Gastrocnemius medialis (tissue), 4 donors: ENCODE measurements at regions not wholly inside any gene's neighbourhood (a gene's known extent, or its start where the extent isn't known, plus 50 kb on each side); places are given as distances from the start of the nearest gene placed in this dataset.

Experiments used
- POLR2A ChIP-seq, 2 donors: fragments of 450-650 bp; IDR thresholded peaks; one replicate each; pipeline ENCODE4 v1.6.1; 2017; ENCODE audit warnings: antibody characterized with exemption in 2 of 2, mild to moderate bottlenecking in 2 of 2, moderate library complexity in 2 of 2
- TF ChIP-seq, protein P1 (sequence below), 5 experiments: fragments of 450-650 bp in 3 of 5; fragments of 200-600 bp in 2 of 5; sonication (generic) in 2 of 5; IDR thresholded peaks in 4 of 5; conservative IDR thresholded peaks in 1 of 5; 1 replicate in 4 of 5; 2 replicates in 1 of 5; pipeline ENCODE4 v1.5.1; 2016 to 2019; ENCODE audit warnings: antibody characterized with exemption in 5 of 5, mild to moderate bottlenecking in 3 of 5, moderate library complexity in 3 of 5

- TF ChIP-seq, protein P1, sequence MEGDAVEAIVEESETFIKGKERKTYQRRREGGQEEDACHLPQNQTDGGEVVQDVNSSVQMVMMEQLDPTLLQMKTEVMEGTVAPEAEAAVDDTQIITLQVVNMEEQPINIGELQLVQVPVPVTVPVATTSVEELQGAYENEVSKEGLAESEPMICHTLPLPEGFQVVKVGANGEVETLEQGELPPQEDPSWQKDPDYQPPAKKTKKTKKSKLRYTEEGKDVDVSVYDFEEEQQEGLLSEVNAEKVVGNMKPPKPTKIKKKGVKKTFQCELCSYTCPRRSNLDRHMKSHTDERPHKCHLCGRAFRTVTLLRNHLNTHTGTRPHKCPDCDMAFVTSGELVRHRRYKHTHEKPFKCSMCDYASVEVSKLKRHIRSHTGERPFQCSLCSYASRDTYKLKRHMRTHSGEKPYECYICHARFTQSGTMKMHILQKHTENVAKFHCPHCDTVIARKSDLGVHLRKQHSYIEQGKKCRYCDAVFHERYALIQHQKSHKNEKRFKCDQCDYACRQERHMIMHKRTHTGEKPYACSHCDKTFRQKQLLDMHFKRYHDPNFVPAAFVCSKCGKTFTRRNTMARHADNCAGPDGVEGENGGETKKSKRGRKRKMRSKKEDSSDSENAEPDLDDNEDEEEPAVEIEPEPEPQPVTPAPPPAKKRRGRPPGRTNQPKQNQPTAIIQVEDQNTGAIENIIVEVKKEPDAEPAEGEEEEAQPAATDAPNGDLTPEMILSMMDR (IDR thresholded peaks at IDR 0.05 in 4 of 5, conservative IDR thresholded peaks at IDR 0.05 in 1 of 5), result no peak
- TF ChIP-seq POLR2A (IDR thresholded peaks at IDR 0.05), result no peak
These were observed 1570.0 kb upstream of the DEFB115 start for GRCh38 chr20:29687438-29687837.
